Keratinocyte (primary cell): ENCODE measurements at regions not wholly inside any gene's neighbourhood (a gene's known extent, or its start where the extent isn't known, plus 50 kb on each side); places are given as distances from the start of the nearest gene placed in this dataset.

ENCODE experiments used
- DNase-seq: peaks from one replicate; pipeline ENCODE4 v3.0.0-alpha.2; 2011; ENCODE audit warnings: low read depth, missing footprints, low spot score
- FAIRE-seq: peaks from 2 replicates; lab custom pipeline; 2011; peaks lifted over from hg19 to GRCh38; lab: Jason Lieb, UNC
- H2AFZ ChIP-seq: 2 replicates; pipeline ENCODE4 v1.6.0; 2012; ENCODE audit warnings: low read length, control low read depth, inconsistent platforms; ENCODE audit not compliant: control insufficient read depth
- H3K27ac ChIP-seq: 2 replicates; pipeline ENCODE4 v1.5.1; 2011; ENCODE audit warnings: low read length; ENCODE audit not compliant: control insufficient read depth, insufficient read depth
- H3K27me3 ChIP-seq: 3 replicates; pipeline ENCODE4 v1.6.0; 2011; ENCODE audit warnings: low read length; ENCODE audit not compliant: control insufficient read depth, insufficient read depth; ENCODE audit errors: extremely low read depth
- H3K36me3 ChIP-seq, 2 experiments: 2 replicates in 1 of 2; 3 replicates in 1 of 2; pipeline ENCODE4 v1.5.1; 2011; ENCODE audit warnings: low read length in 2 of 2, mild to moderate bottlenecking in 1 of 2; ENCODE audit not compliant: control insufficient read depth in 2 of 2, insufficient read depth in 2 of 2; ENCODE audit errors: extremely low read depth in 1 of 2
- H3K4me1 ChIP-seq: 3 replicates; pipeline ENCODE4 v1.5.1; 2011; ENCODE audit warnings: low read length; ENCODE audit not compliant: control insufficient read depth, insufficient read depth; ENCODE audit errors: extremely low read depth
- H3K4me2 ChIP-seq: 3 replicates; pipeline ENCODE4 v1.6.0; 2011; ENCODE audit warnings: low read depth, low read length; ENCODE audit not compliant: control insufficient read depth, insufficient read depth; ENCODE audit errors: extremely low read depth
- H3K4me3 ChIP-seq, 3 experiments: fragments of 200-600 bp in 1 of 3; sonication (generic) in 1 of 3; 2 replicates in 2 of 3; 3 replicates in 1 of 3; pipeline ENCODE4 v1.5.1; 2011 to 2016; ENCODE audit warnings: low read length in 3 of 3, mild to moderate bottlenecking in 3 of 3, control low read depth in 2 of 3, inconsistent platforms in 1 of 3, low read depth in 1 of 3, mixed read lengths in 1 of 3, mixed run types in 1 of 3, moderate library complexity in 1 of 3; ENCODE audit not compliant: control insufficient read depth in 2 of 3, insufficient read depth in 2 of 3; ENCODE audit errors: extremely low read depth in 1 of 3
- H3K79me2 ChIP-seq: 2 replicates; pipeline ENCODE4 v1.6.0; 2012; ENCODE audit warnings: low read length; ENCODE audit not compliant: control insufficient read depth, insufficient read depth
- H3K9ac ChIP-seq: 3 replicates; pipeline ENCODE4 v1.6.0; 2011; ENCODE audit warnings: low read length; ENCODE audit not compliant: control insufficient read depth, insufficient read depth; ENCODE audit errors: extremely low read depth
- H3K9me1 ChIP-seq: 3 replicates; pipeline ENCODE4 v1.6.0; 2011; ENCODE audit warnings: low read length; ENCODE audit not compliant: control insufficient read depth, insufficient read depth; ENCODE audit errors: extremely low read depth
- H3K9me3 ChIP-seq: 2 replicates; pipeline ENCODE4 v1.5.1; 2012; ENCODE audit warnings: low read depth, low read length; ENCODE audit not compliant: control insufficient read depth
- H4K20me1 ChIP-seq: 3 replicates; pipeline ENCODE4 v1.6.0; 2011; ENCODE audit warnings: low read length; ENCODE audit not compliant: control insufficient read depth, insufficient read depth; ENCODE audit errors: extremely low read depth
- CTCF ChIP-seq, 3 experiments: IDR thresholded peaks in 1 of 3; conservative IDR thresholded peaks in 1 of 3; optimal IDR thresholded peaks in 1 of 3; 2 replicates in 2 of 3; 3 replicates in 1 of 3; pipeline versions ENCODE3 to v1.5.1; 2011; ENCODE audit warnings: low read length in 3 of 3, mild to moderate bottlenecking in 3 of 3, moderate library complexity in 2 of 3, control low read depth in 1 of 3, inconsistent platforms in 1 of 3; ENCODE audit not compliant: insufficient read depth in 2 of 3; ENCODE audit errors: extremely low read depth in 1 of 3
- EZH2 ChIP-seq: IDR thresholded peaks from one replicate; pipeline ENCODE4 v1.6.1; 2012; ENCODE audit warnings: inconsistent platforms, mild to moderate bottlenecking, low read length, moderate library complexity
- dilution Hi-C: fragments of 300-500 bp; cut with MboI; formaldehyde crosslinking; loops from one replicate; pipeline ENCODE4 v1.7.0; 2020; ENCODE audit warnings: low sequenced_read_pairs; ENCODE audit not compliant: extremely low pct_ligation_motif_present

- H3K4me2 ChIP-seq, result no peak overlapping the region
- no peaks in the 10 kb centered on the region for H4K20me1 ChIP-seq
- no peak overlapping the region for H2AFZ ChIP-seq
- dilution Hi-C loops, result no loop called here
- H3K9me1 ChIP-seq, result no peaks in the 10 kb centered on the region
- H3K9ac ChIP-seq, result no peak overlapping the region
- TF ChIP-seq EZH2 (no peak), CTCF (optimal IDR thresholded peaks at IDR 0.05 in 1 of 3, IDR thresholded peaks at IDR 0.05 in 1 of 3, conservative IDR thresholded peaks at IDR 0.05 in 1 of 3; ENCODE audit: extremely low read depth in 1 of 3, insufficient read depth in 2 of 3, low read length in 3 of 3) (no peak)
- FAIRE-seq (no peak), DNase-seq (no peak)
- no peaks in the 10 kb centered on the region for H3K9me3 ChIP-seq
- H3K4me1 ChIP-seq, result no peaks in the 10 kb centered on the region
- H3K79me2 ChIP-seq, result no peaks in the 10 kb centered on the region
- H3K4me3 ChIP-seq, result no peak overlapping the region
- H3K27me3 ChIP-seq, result no peaks in the 10 kb centered on the region
- no peaks in the 10 kb centered on the region for H3K36me3 ChIP-seq
- no peak overlapping the region for H3K27ac ChIP-seq
Measured at GRCh38 chr17:14753383-14753782, 452.5 kb downstream of the HS3ST3B1 start.

- H3K4me2 ChIP-seq, result no peak overlapping the region
- no peak for DNase-seq
- H4K20me1 ChIP-seq, result no peaks in the 10 kb centered on the region
- H2AFZ ChIP-seq, result no peak overlapping the region
- H3K4me1 ChIP-seq, result no peaks in the 10 kb centered on the region
- no peak overlapping the region for H3K4me3 ChIP-seq
- dilution Hi-C loops, result no loop called here
- no peaks in the 10 kb centered on the region for H3K9me1 ChIP-seq
- H3K9ac ChIP-seq, result no peak overlapping the region
- no peaks in the 10 kb centered on the region for H3K27me3 ChIP-seq
- H3K9me3 ChIP-seq, result no peaks in the 10 kb centered on the region
- no peak for TF ChIP-seq EZH2
- no peak for TF ChIP-seq CTCF (optimal IDR thresholded peaks at IDR 0.05 in 1 of 3, IDR thresholded peaks at IDR 0.05 in 1 of 3, conservative IDR thresholded peaks at IDR 0.05 in 1 of 3; ENCODE audit: extremely low read depth in 1 of 3, insufficient read depth in 2 of 3, low read length in 3 of 3)
- FAIRE-seq, result no peak
- H3K36me3 ChIP-seq, result no peaks in the 10 kb centered on the region
- H3K79me2 ChIP-seq, result no peaks in the 10 kb centered on the region
- H3K27ac ChIP-seq, result no peak overlapping the region
Measured at GRCh38 chr17:14752011-14752410, 451.1 kb downstream of the HS3ST3B1 start.
